ENCODE measurements at regions not wholly inside any gene's neighbourhood (a gene's known extent, or its start where the extent isn't known, plus 50 kb on each side); places are given as distances from the start of the nearest gene placed in this dataset.

GRCh38 chr1:213728593-213729536 is 258.9 kb upstream of the PROX1 start:
- TF ChIP-seq USF2 (IDR thresholded peaks at IDR 0.05; ENCODE audit: borderline replicate concordance, low read depth, low read length) (no peak), MAX (IDR thresholded peaks at IDR 0.05; ENCODE audit: low read depth) (no peak), SIN3A (IDR thresholded peaks at IDR 0.05; ENCODE audit: borderline replicate concordance, low read depth, low read length) (no peak), ELF1 (IDR thresholded peaks at IDR 0.05) (no peak), GABPA (IDR thresholded peaks at IDR 0.05; ENCODE audit: low read depth) (no peak), MEF2A (IDR thresholded peaks at IDR 0.05; ENCODE audit: borderline replicate concordance, low read depth) (no peak), EP300 (IDR thresholded peaks at IDR 0.05; ENCODE audit: borderline replicate concordance in 1 of 2, low read depth in 1 of 2, low read length in 1 of 2) (no peak), IRF3 (IDR thresholded peaks at IDR 0.05; ENCODE audit: low read depth, low read length) (no peak), TCF12 (IDR thresholded peaks at IDR 0.05) (no peak), NFIC (IDR thresholded peaks at IDR 0.05; ENCODE audit: borderline replicate concordance) (no peak), PBX3 (IDR thresholded peaks at IDR 0.05) (no peak), FOXJ3 (CRISPR knock-in tag; IDR thresholded peaks at IDR 0.05) (no peak), RFX5 (IDR thresholded peaks at IDR 0.05; ENCODE audit: low read length) (no peak), NRF1 (IDR thresholded peaks at IDR 0.05; ENCODE audit: low read depth, low read length) (no peak), FOXM1 (IDR thresholded peaks at IDR 0.05; ENCODE audit: low read depth) (no peak), REST (IDR thresholded peaks at IDR 0.05; ENCODE audit: low read depth, low read length) (no peak), YY1 (IDR thresholded peaks at IDR 0.05; ENCODE audit: low read depth) (no peak), TEAD4 (IDR thresholded peaks at IDR 0.05; ENCODE audit: borderline replicate concordance, insufficient read depth) (no peak)

More at GRCh38 chr1:213728593-213729536, 258.9 kb upstream of the PROX1 start:
- no peaks in the 10 kb centered on the region for H3F3A ChIP-seq (replicated peaks; ENCODE audit: insufficient read depth)
- H3K4me2 ChIP-seq, result no peak overlapping the region
- no peak overlapping the region for H3K9ac ChIP-seq
- CTCF ChIA-PET, result no interaction called here
- WGBS (ENCODE audit: low lambda C conversion rate), result 45% methylated on average over 15 of the region's 15 CpGs
- H3K9me2 ChIP-seq, result no peaks in the 10 kb centered on the region
- no peaks in the 10 kb centered on the region for H3K27me3 ChIP-seq (ENCODE audit: insufficient read depth)
- H4K20me1 ChIP-seq (ENCODE audit: insufficient read depth), result no peaks in the 10 kb centered on the region
- no peak for DNase-seq
- H3K36me3 ChIP-seq (replicated peaks in 1 of 2; ENCODE audit: control insufficient read depth in 1 of 2, insufficient read depth in 2 of 2, low read length in 1 of 2), result no peaks in the 10 kb centered on the region
- no peak overlapping the region for H3K27ac ChIP-seq (ENCODE audit: low read depth in 2 of 2, low read length in 1 of 2)
- POLR2A ChIA-PET, result no interaction called here
- no peaks in the 10 kb centered on the region for H3K4me1 ChIP-seq (ENCODE audit: control insufficient read depth in 1 of 2, insufficient read depth in 2 of 2, low read depth in 1 of 2, low read length in 1 of 2)
- H3K79me2 ChIP-seq (ENCODE audit: insufficient read depth), result no peaks in the 10 kb centered on the region
- H3K9me3 ChIP-seq, result no peaks in the 10 kb centered on the region
- H3K4me3 ChIP-seq (ENCODE audit: low read depth in 2 of 2, low read length in 1 of 2), result no peak overlapping the region
- H2AFZ ChIP-seq (ENCODE audit: low read depth), result no peak overlapping the region

Measured in SK-N-SH (cell line).